C4-2B (cell line): ENCODE measurements at regions not wholly inside any gene's neighbourhood (a gene's known extent, or its start where the extent isn't known, plus 50 kb on each side); places are given as distances from the start of the nearest gene placed in this dataset.

Source experiments
- H3K27ac ChIP-seq: fragments of 450-650 bp; 2 replicates; pipeline ENCODE4 v1.5.1; 2017
- CTCF ChIP-seq: fragments of 450-650 bp; conservative IDR thresholded peaks from 2 replicates; pipeline ENCODE4 v1.5.1; 2017; ENCODE audit warnings: mild to moderate bottlenecking
- ZFX ChIP-seq: fragments of 450-650 bp; IDR thresholded peaks from 2 replicates; pipeline ENCODE4 v1.6.1; 2017

- no peak overlapping the region for H3K27ac ChIP-seq
- no peak for TF ChIP-seq CTCF
- TF ChIP-seq ZFX, result no peak
Observed at GRCh38 chr5:30572279-30572678, 621.2 kb upstream of the CDH6 start.

- H3K27ac ChIP-seq, result no peak overlapping the region
- TF ChIP-seq CTCF, result no peak
- no peak for TF ChIP-seq ZFX
Observed at GRCh38 chr5:30561771-30562170, 631.7 kb upstream of the CDH6 start.

GRCh38 chr5:30551618-30552017 is 641.9 kb upstream of the CDH6 start:
- TF ChIP-seq ZFX, result no peak
- TF ChIP-seq CTCF, result no peak
- no peak overlapping the region for H3K27ac ChIP-seq

GRCh38 chr5:30548580-30549305 is 644.7 kb upstream of the CDH6 start:
- no peak overlapping the region for H3K27ac ChIP-seq
- no peak for TF ChIP-seq CTCF

GRCh38 chr5:30540150-30540549 is 653.3 kb upstream of the CDH6 start:
- no peak overlapping the region for H3K27ac ChIP-seq
- TF ChIP-seq CTCF, result no peak
- TF ChIP-seq ZFX, result no peak

- TF ChIP-seq ZFX, result no peak
- TF ChIP-seq CTCF, result no peak
- no peak overlapping the region for H3K27ac ChIP-seq
Observed at GRCh38 chr5:30539004-30539634, 654.4 kb upstream of the CDH6 start.

- no peak for TF ChIP-seq ZFX
- no peak for TF ChIP-seq CTCF
- H3K27ac ChIP-seq, result no peak overlapping the region
Observed at GRCh38 chr5:30525353-30525752, 668.1 kb upstream of the CDH6 start.
